ENCODE measurements at regions not wholly inside any gene's neighbourhood (a gene's known extent, or its start where the extent isn't known, plus 50 kb on each side); places are given as distances from the start of the nearest gene placed in this dataset.

DNA sequence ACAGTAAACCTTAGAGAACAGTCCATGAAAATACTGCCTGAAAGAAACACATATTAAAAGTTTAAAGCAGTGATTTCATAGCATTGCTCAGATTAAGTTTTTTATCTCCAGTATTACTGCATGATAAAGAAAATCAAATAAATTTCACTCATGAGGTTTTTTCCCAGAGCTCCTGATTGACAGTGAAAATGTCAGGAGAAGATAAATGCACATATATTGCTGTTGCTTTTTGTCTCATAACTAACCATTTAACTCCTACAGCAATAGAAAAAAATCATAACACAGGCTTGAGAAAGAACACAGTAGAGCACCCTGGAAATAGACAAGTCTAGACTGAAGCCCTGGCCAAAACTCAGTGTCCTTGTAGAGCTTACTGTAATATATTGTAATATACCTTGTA lies 391.0 kb downstream of the TMX3 start:
- DNase-seq: no peak

DNA sequence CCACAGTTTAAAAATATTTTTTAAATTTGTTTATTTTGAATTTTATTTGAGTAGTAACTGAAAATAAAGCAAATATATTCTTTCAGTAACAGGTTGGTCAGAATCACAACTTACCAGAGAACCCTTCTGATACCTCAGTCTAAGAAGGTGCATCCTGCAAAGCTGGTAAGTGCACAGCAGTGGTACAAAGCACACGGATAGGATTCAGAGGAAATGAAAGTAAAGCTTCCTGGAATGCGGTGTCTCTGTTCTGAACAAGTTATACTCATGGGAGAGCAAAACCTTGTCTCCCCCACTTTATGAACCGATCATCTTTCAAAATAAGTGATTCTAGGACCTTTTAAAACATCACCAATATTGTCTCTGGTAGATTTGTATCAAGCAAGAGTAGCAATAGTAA lies 398.3 kb downstream of the TMX3 start:
- peak; percentile 27 for DNase-seq

DNA sequence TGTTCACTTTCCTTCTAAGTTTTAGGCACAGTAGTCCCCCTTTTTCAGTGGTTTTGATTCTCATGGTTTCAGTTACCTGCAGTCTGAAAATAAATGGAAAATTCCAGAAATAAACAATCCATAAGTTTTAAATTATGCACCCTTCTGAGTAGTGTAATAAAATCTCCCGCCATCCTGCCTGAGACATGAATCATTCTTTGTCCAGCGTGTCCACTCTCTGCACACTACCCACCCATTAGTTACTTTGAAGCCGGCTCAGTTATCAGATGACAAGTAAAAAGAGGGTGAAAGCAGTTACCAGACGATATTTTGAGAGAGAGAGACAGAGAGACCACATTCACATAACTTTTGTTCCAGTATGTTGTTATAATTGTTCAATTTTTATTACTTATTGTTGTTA lies 400.5 kb downstream of the TMX3 start:
- no peak for DNase-seq

DNA sequence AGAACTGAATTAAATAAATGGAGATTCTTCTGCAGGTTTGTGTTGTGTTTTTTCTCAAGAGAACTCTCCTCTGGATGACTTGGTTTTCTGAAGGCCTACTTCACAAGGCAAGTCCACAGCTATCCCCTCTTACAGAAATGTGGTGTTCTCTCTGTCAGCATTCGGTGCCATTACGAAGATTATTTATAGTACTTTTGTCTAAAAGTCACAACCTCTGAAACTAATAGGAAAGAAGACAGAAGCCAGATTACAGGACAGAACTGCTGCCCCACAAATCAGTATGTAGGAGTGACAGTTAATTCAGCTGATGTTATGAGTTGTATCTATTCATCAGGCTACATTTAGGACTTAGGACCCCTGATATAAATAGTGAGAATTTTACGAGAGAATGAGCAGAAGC lies 413.5 kb downstream of the TMX3 start:
- DNase-seq: no peak

DNA sequence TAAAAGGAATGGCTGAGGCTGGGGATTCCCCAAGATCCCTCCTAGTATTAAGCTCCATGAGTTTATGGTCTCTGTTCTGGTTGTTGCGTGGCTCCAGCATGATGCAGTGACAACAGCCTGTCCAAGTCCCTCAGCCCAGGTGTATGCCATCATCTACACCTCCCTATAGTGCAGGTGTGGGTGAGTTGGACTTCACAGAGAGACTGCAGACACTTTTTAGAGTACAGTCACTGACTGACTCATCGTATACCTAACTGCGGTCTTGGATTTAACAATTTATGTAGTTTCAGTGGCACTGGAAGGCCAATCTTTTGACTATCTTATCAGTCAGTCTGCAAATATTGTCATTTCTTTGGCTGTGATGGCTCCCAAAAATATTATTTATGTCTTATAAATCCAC lies 415.0 kb downstream of the TMX3 start:
- DNase-seq: no peak

DNA sequence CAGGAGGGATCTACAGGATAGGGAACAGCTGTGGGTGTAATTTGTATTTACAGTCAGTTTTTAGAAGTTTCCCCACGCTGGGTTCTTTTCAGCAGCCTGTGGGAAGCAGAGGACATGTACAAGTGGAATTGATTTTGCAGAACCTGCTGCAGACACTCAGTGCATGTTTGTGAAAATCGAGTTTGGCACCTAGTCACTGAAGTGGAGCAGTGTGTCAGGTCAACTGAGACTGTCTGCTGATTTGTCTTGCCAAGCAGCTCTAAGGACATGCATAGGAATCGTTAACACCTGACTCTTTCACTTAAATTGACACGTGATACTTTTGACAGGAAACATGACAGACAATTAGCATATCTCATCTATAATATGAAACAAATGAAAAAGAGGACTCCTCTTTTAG lies 416.6 kb downstream of the TMX3 start:
- DNase-seq: no peak

DNA sequence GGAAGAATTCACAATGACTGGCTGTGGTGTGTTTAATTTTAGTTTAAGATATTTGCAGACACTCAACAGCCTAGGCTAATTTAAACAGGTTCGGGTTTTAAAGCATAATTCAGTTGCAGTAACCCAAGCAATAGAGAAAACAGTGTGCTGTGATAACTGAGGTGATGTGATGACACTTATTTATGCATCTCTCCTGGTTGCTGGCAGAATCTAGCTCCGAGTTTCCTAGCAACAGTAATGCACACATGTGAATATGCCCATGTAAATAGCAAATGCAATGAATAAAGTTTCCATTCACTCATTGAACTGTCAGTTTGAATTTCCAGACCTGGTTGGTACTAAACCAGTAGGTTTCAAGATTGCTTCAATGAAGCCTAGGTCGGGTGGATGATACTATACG lies 426.5 kb downstream of the TMX3 start:
- no peak for DNase-seq

DNA sequence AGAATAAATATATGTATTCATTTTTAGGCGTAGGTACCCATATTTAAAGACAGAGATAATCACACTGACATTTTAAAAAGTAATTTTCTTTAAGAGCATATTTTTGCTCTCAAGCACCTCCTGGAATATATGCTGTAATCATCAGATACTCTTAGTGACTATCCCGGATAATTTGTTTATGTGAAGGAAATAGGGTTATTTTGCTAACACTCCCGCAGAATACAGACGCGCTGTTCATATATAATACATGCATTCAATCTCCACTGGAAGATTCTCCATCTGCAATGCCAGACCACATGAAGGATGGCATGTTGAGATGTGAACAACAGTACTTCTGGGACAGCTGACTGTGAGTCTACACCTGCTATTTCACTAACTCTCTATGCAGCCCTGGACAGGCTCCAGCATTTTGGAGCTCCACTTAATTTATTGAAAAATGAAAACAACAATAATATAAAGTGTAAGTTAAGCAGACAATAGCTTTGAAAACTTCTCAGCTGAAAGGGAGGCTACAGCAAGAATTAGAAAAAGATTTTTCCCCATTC lies 430.6 kb downstream of the TMX3 start:
- no peak for DNase-seq

DNA sequence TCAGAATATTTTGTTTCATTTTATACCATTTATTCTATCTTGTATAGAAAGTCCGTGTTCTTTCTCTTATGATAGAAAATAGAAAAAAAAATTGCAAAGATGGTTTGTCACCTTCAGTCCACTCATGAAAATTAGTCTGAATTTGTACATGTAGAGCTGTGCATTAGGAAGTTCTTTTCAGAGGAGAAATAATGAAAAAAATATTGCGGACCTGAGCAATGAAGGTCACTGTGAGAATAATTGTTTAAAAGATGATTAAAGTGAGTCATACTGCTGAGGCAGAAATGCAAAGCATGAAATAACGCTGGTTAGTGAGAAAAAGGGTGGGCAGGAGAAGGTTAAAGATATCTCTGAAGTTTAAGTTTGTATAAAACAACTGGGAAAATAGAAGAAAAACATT lies 431.1 kb downstream of the TMX3 start:
- DNase-seq: no peak

DNA sequence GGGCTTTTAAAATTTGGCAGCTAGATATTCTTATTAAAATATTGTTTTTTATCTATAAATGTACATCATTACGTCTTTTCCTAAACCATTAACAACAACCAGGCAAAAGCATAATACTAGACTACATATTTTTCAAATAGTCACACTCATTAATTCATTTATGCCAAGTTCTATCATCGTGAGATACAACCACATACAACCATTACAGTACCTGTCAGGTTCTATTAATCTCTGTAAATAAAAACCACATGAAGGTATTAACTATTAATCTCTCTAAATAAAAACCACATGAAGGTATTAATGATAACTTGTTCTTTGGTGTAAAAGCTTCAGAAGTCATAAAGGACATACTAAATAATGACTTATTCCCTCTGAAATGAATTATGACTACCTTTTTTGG lies 432.7 kb downstream of the TMX3 start:
- no peak for DNase-seq

DNA sequence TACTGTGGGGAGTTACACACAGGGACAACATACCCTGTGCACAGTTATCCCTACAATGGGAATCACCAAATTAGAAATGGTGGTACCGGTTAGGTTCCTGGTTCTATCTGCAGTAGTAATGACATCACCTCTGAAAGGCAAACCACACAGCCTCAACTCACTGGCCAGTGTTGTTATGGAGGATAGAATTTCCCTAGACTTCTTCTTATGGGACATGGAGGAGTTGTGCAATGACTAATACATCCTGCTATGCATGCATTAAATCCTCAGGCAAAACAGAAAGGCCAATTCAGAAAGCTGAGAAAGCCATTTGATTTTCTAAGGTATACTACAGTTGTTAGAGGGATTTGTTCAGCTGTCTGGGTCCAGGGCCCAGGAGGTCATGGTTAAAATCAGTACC lies 439.3 kb downstream of the TMX3 start:
- DNase-seq: peak; percentile 62

DNA sequence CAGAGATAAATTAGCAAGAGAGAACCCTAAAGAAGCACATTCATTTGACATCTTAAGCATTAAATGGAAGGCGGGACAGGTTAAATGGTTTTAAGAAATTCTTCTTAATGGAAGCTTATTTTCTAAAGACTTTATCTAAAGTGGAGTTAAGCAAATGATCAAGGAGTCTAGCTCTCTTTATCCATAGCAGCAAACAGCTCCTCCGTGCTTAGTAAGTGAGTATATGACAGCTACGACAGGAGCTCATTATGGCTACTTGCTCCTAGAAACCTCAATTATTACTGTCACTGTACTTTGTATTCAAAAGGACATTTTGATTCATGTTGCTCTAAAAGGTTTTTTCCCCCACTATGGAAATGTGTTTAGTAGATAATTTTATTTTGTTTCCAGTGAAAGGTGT lies 444.9 kb downstream of the TMX3 start:
- DNase-seq: no peak

DNA sequence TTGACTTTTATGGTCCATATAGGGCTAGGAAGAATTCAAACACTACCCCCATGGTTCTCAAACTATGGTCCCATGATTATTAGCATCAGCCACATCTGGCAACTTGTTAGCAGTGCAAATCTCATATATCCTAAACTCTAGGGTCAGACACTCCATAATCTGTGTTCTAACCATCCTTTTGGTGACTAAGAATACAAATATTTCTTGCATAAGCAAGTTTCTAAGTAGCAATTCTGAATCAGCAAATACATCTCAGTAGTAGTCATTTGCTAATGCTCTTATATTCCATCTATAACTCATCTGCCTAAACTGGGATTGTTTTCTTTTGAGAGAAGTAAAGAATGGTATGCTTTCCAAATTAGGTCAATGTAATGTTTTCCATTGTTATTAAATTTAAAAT lies 447.3 kb downstream of the TMX3 start:
- DNase-seq: peak; percentile 7

DNA sequence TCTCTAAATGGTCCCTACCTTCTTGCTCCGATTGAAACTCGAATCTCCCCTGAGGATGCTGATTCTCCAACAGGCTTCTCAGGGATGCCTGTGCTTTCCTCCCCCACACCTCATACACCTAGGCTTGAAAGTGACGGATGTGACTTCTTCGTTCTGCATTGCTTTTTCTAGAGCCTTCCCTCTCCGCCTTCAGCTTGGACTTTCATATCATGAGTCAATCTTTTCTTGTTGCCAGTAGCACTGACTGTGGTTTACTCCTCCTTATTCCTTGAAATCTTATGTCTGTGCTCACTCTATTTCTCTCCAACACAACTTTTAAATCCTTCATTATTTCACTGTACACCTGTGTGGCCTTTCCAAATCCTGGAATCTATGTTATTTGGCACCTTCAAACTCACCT lies 451.4 kb downstream of the TMX3 start:
- peak; percentile 21 for DNase-seq

DNA sequence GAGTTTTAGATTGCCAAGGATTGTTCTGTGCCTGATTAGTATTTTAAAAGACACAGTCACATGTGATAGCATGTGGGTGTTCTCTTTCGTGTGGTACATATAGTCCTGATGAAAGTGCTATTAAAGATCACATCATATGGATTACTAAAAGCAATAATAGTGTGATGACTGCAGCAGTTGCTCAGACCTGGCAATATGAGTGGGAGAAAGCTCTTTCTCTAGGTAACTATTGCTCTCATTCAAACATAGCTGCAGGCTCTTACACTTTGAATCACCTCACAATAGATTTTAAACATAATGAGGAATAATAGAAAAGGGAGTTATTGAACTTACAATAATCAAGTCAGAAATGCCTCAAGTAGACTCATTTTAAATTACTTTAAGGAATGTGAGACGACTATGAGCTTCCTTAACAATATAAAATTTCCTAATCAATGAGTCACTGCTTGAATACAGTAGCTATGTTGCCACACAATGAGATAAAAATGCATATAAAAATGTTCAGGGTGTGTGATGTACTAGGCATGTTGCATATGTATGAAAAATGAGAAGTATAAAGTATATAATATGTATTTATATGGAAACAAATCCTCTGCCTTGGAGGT lies 452.1 kb downstream of the TMX3 start:
- peak; percentile 18 for DNase-seq

DNA sequence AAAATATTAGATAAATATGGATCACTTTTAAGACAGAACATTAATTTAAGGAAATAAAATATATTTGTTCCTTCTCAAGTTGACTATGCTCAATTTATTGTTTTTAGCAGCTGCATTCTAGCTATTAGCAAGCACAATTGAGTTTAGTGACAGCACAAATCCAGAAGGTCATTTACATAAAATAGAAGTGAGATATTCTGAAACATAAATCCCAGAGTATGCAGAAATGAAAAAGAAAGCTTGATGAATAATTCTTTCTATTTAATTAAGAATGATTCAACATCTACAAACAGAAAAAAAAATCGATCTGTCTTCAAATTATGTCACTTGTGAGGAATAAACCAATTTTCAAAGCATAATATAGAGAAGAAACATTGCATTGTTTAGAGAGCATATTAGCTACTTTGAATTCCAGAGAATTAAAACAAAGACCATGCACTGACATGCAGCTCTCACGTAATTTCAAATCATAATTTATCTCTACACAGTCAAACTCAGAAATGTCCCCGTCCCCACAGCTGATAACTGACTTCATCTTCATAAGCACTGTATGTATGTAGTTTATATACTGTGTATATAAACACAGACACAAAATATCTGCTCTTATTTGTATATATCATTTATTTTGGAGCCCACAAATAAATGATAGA lies 458.4 kb downstream of the TMX3 start:
- no peak for DNase-seq

DNA sequence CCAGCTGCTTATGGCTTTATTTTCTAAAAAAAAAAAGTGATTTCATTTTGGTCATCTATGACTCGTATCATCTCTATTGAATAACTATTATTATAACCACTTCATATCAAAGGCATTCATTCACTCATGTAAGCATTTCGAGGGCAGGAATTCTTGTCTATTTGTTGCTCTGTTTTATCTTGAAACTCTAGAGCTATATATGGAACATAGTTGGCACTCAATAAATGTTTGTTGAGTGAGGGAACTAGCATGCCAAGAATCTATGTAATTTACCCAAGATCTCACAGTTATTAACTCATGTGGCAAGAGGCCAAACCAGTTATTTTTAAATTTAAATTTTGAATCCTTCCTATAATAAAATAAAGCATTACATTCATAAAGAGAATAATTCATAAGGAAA lies 470.1 kb downstream of the TMX3 start:
- DNase-seq: no peak

DNA sequence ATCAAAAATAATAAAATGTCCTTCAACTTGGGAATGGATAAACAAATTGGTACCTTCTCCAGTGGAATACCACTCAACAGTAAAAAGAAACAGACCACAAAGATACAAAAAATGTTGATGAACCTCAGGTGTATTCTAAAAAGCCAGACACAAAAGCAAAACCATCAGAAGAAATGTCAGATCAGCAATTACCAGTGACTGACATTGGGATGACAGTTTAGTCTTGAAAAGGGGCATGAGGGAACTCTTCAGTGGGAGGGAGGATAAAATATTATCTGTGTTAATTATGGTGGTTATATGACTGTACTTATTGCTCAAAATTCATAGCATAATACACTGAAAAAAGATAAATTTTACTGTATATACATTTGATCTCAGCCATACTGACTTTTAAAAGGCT lies 473.0 kb downstream of the TMX3 start:
- DNase-seq: no peak

DNA sequence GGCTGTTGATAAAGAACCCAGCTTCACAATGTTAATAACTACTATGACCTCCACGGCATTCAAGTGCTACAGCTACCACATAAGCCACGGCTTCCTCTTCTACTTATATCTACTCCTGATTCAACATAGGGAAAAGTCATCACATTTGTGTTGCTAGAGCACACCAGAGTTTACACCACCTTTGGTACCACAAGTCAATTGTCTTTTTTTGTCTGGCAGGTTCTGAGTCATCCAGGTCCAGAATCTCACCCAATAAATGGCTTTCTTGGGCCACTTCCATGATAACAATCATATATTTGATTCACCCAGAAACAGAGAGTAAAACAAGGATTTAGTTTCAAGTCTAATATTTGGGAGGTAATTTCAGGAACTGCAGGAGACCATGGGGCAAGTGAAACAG lies 480.2 kb downstream of the TMX3 start:
- DNase-seq: no peak

DNA sequence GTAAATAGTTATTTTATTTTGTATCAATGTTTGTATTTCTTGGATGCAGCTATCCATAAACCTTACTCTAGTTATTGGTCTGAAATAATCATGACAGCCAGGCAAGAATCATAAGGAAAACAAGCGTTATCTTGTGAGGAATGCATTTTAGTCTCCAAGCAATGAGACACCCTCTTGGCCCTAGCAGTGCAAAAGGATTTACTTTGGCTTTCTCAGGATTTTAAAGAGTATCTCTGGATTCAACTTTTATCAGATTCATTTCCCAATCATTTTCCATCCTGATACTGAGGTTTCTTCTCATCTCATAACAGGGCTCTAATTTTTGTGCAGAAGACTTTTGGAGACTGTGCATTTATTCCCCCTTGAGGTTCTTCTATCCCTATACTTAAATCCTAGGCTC lies 480.8 kb downstream of the TMX3 start:
- no peak for DNase-seq

DNA sequence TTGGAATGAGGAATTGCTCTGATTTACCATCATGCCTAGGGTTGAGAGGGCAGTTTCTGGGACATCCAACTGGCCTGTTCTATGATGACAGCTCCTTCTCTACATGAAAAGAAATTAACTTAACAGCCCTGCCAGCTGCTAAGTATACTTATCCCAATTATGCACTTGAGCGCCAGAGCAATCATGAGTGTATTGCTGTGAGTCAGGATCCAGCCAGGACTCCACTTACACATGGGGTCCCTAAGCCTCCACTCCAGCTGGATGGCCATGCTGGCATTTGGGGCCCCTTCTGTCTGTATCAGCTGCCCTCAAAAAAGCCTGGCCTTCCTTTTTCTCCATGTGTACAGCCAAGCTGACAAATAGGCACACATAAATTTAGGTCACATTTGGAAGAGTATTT lies 481.9 kb downstream of the TMX3 start:
- DNase-seq: no peak

DNA sequence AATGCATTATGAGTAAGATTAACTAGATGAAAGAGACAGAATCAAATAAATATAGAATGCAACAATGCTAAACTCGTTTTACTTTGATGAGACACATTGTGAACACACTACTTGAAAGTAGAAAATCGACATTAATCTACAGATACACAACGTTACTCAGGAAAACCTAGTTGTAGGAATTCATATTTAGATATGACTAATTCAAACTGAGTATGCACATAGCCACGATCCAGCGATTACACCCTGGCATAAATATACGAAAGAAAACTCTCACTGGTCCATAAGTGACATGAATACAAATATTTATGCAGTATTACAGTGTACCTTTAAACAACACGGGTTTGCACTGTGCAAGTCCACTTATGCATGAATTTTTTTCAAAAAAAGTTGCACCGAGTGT lies 485.6 kb downstream of the TMX3 start:
- DNase-seq: no peak

DNA sequence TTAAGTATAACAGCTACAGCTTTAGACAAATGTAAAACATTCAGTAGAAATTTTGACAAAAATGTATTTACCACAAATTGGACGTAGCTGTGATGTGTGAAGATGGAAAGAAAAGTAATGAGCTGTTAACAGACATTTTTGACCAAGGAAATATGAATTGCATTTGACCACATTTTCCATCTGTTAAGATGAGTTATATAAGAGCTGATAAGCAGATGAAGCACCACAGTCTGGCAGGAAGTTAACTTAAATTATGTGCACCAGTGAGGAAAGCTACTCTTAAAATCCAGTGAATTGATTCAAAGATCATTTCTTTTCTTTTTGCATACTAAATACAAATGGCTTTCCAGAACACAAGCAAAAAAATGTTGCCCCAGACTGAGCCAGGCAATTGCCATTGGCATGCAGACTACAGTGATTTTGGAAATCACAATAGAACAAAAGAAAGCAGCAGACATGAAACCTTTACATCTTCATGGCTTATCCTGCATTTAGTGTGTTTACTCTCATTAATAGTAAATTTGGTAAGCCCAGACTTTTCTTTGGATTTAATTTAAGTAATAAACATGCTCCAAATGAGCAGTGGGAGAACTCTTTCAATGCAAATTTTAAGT lies 493.7 kb downstream of the TMX3 start:
- DNase-seq: no peak

DNA sequence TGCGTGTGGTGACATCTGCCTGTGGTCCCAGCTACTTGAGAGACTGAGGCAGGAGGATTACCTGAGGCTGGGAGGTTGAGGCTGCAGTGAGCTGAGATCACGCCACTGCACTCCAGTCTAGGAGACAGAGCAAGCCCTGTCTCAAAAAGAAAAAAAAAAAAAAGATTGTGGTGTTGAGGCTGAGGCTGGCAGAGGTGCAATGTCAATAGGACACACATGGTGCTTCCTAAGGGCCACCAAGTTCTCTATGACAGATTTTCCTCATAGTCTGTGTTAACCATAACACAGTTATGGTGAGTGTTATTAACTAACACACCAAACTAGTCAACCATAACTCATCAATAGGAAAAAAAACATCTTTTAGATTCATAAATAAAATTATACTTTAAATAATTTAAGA lies 494.4 kb downstream of the TMX3 start:
- no peak for DNase-seq

DNA sequence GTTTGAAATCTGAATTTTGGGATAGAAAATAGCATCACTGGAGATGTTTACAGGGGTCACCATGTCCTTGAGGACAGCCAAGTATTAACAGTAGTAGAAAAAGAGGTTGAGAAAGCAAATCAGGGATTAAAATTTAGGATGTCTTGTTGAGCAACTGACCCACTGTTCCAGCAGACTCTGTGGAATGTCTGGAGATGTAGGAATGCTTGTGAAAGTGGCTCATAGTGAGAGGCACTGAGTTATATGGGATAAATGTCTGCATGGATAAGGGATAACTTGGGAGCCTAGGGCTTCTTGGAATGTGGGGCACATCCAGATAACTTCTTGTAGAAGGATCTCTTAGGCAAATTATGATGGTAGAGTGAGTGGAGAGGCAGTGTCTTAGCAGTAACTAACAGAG lies 495.0 kb downstream of the TMX3 start:
- no peak for DNase-seq
